Peyer's patch (tissue), 4 donors: ENCODE measurements at regions not wholly inside any gene's neighbourhood (a gene's known extent, or its start where the extent isn't known, plus 50 kb on each side); places are given as distances from the start of the nearest gene placed in this dataset.
A peak's percentile ranks its signal among the peaks of the same experiment; 100 is the strongest.

ENCODE experiments used
- DNase-seq, 3 donors: peaks; one replicate each; pipeline ENCODE4 v3.0.0-alpha.2; 2017 to 2019
- H3K27ac ChIP-seq, 4 donors: fragments of 200-600 bp; sonication (generic); one replicate each; pipeline ENCODE4 v1.5.1; 2016 to 2019
- H3K27me3 ChIP-seq, 2 donors: fragments of 200-600 bp; sonication (generic); one replicate each; pipeline ENCODE4 v1.5.1; 2019
- H3K36me3 ChIP-seq, 3 donors: fragments of 200-600 bp; sonication (generic); one replicate each; pipeline ENCODE4 v1.5.1; 2016 to 2019
- H3K4me1 ChIP-seq, 4 donors: fragments of 200-600 bp; sonication (generic); one replicate each; pipeline ENCODE4 v1.5.1; 2016 to 2019
- H3K4me3 ChIP-seq, 4 donors: fragments of 200-600 bp; sonication (generic); 1 replicate in 3 of 4; 2 replicates in 1 of 4; pipeline ENCODE4 v1.5.1; 2016 to 2019; ENCODE audit warnings: mild to moderate bottlenecking in 1 of 4
- H3K9me3 ChIP-seq, 4 donors: fragments of 200-600 bp; sonication (generic); one replicate each; pipeline ENCODE4 v1.5.1; 2016 to 2019; ENCODE audit warnings: mild to moderate bottlenecking in 1 of 4
- POLR2A ChIP-seq, 2 donors: fragments of 450-650 bp; IDR thresholded peaks; one replicate each; pipeline ENCODE4 v1.5.1; 2017; ENCODE audit warnings: antibody characterized with exemption in 2 of 2, mild to moderate bottlenecking in 2 of 2, moderate library complexity in 2 of 2
- TF ChIP-seq, protein P1 (sequence below), 6 experiments: fragments of 450-650 bp in 4 of 6; fragments of 200-600 bp in 2 of 6; sonication (generic) in 1 of 6; IDR thresholded peaks; one replicate each; pipeline ENCODE4 v1.5.1; 2017 to 2019; ENCODE audit warnings: antibody characterized with exemption in 6 of 6, mild to moderate bottlenecking in 3 of 6, moderate library complexity in 1 of 6

DNA sequence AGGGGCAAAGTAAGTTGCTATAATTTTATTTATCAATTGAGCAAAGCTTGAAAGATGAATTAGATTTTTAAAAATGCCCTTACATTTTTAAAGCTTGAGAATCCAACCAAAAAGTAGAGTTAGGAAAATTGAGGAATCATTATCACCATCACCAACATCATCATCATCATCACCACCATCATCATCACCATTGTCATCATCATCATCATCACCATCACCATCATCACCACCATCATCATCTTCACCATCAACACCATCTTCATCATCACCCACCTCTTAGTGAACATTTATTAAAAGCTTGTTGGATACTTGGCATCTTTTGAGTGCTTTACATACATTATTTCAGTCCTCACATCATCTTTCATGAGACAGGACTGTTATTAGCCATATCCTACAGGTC, 504.4 kb upstream of the TNP1 start:
- Histone ChIP-seq H3K4me3 (no peak overlapping the region), H3K36me3 (no peaks in the 10 kb centered on the region), H3K27ac (no peak overlapping the region), H3K27me3 (no peaks in the 10 kb centered on the region), H3K4me1 (no peaks in the 10 kb centered on the region), H3K9me3 (no peaks in the 10 kb centered on the region)
- no peak for DNase-seq
- TF ChIP-seq, protein P1, sequence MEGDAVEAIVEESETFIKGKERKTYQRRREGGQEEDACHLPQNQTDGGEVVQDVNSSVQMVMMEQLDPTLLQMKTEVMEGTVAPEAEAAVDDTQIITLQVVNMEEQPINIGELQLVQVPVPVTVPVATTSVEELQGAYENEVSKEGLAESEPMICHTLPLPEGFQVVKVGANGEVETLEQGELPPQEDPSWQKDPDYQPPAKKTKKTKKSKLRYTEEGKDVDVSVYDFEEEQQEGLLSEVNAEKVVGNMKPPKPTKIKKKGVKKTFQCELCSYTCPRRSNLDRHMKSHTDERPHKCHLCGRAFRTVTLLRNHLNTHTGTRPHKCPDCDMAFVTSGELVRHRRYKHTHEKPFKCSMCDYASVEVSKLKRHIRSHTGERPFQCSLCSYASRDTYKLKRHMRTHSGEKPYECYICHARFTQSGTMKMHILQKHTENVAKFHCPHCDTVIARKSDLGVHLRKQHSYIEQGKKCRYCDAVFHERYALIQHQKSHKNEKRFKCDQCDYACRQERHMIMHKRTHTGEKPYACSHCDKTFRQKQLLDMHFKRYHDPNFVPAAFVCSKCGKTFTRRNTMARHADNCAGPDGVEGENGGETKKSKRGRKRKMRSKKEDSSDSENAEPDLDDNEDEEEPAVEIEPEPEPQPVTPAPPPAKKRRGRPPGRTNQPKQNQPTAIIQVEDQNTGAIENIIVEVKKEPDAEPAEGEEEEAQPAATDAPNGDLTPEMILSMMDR (IDR thresholded peaks at IDR 0.05) = no peak
- TF ChIP-seq POLR2A (IDR thresholded peaks at IDR 0.05) = no peak

DNA sequence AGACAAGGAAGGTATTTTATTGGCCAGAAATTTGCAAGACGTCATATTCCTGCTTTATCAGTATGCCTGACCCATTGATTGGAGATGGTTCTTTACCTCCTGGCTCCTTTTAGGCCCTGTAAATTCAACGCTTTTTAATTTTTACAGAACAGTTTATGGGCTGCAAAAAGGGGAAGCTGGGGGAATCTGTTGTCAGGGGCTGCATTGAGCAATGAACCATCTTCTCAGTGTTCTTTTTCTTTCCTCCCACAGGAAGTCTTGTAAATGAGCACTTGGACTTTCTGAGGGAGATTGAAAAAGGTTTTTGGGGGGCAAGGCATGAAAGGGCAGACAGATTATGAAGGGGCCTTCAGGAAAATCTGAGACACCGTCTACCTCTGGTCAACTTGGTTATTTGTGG, 503.6 kb upstream of the TNP1 start:
- Histone ChIP-seq H3K4me1 (no peaks in the 10 kb centered on the region), H3K27me3 (no peaks in the 10 kb centered on the region), H3K27ac (no peak overlapping the region), H3K9me3 (no peaks in the 10 kb centered on the region), H3K36me3 (no peaks in the 10 kb centered on the region), H3K4me3 (no peak overlapping the region)
- no peak for DNase-seq
- TF ChIP-seq, protein P1 (IDR thresholded peaks at IDR 0.05) = no peak
- no peak for TF ChIP-seq POLR2A (IDR thresholded peaks at IDR 0.05)

DNA sequence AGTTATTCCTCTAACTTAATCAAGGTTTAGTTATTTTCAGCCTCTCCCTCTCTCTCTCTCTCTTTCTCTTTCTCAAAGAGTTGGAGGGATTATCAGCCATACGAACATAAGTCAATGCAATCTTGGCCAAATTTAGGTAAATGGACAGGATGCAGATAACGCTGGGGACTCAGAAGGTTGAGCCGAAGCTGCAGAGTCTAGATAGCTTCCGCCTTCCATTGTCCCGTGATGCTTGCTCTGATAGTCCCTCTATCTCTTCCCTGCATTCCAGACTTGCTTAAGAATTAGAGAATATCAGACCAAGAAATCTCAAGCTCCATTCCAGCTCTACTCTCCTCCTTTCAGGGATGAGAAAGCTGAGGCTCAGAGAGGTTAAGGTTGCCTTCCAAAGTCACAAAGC, 502.8 kb upstream of the TNP1 start:
- Histone ChIP-seq H3K4me1 (no peaks in the 10 kb centered on the region), H3K9me3 (no peaks in the 10 kb centered on the region), H3K36me3 (no peaks in the 10 kb centered on the region), H3K27ac (peak overlapping the region in 1 of 4 donors; percentile 65), H3K27me3 (no peaks in the 10 kb centered on the region), H3K4me3 (no peak overlapping the region)
- TF ChIP-seq, protein P1 (IDR thresholded peaks at IDR 0.05) = no peak
- TF ChIP-seq POLR2A (IDR thresholded peaks at IDR 0.05) = no peak
- DNase-seq = no peak

DNA sequence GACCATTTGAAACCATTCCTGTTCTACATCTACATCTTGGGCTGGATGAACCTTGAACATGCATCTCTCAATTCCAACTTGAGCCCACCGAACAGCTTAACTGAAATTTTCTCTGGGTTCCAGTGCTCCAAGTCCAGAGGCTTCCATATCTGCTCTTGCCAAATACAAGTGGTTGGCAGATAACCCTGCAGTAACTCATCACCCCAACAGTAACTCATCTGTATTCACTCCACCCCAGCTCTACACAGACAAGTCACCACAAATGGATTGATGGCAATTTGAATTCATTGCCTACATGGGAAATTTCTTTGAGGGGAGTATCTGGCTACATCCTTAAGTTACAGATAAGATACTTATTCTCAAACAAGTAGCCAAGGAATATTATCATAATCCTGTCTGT, 502.4 kb upstream of the TNP1 start:
- peak overlapping the region in 1 of 4 donors; percentile 65 for H3K27ac ChIP-seq

DNA sequence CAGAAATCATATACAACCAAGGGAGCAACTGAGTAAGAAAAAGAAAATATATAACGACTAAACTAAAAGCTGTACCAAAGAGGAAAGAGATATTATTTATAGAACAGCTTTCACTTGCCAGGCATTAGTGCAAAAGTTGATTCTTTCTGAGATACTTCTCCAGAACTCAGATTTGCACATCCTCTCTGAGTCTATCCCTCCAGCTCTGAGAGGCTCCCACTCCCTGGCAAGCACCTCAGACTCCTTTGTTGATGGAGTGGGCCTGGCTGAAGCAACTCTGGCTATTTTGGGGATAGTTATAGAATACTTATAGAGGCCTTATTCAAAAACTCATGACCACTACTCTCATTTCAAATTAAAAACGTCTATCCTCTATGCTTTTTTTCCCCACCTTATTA, 501.6 kb upstream of the TNP1 start:
- Histone ChIP-seq H3K9me3 (no peaks in the 10 kb centered on the region), H3K4me1 (no peaks in the 10 kb centered on the region), H3K4me3 (no peak overlapping the region), H3K27ac (peak overlapping the region in 2 of 4 donors; percentile 46 to 65), H3K36me3 (no peaks in the 10 kb centered on the region), H3K27me3 (no peaks in the 10 kb centered on the region)
- TF ChIP-seq, protein P1 (IDR thresholded peaks at IDR 0.05) = no peak
- no peak for TF ChIP-seq POLR2A (IDR thresholded peaks at IDR 0.05)
- no peak for DNase-seq

More for the DNA sequence above, 502.4 kb upstream of the TNP1 start:
- H3K4me1 ChIP-seq = no peaks in the 10 kb centered on the region
- no peaks in the 10 kb centered on the region for H3K9me3 ChIP-seq
- TF ChIP-seq POLR2A (IDR thresholded peaks at IDR 0.05) = no peak
- TF ChIP-seq, protein P1 (IDR thresholded peaks at IDR 0.05) = no peak
- H3K27me3 ChIP-seq = no peaks in the 10 kb centered on the region
- H3K4me3 ChIP-seq = no peak overlapping the region
- DNase-seq = no peak
- no peaks in the 10 kb centered on the region for H3K36me3 ChIP-seq
